ENCODE measurements at regions not wholly inside any gene's neighbourhood (a gene's known extent, or its start where the extent isn't known, plus 50 kb on each side); places are given as distances from the start of the nearest gene placed in this dataset.

- in situ Hi-C loops (cut with MboI) (no loop called here), intact Hi-C loops (cut with micrococcal nuclease) (loop anchor here (10.0 kb wide), 1 partner anchor 240 kb away; no protein-coding TSS in a partner anchor)
- H3K9me1 ChIP-seq (ENCODE audit: control insufficient read depth, insufficient read depth, low read length) = peaks cover 3% of the 10 kb centered on the region
- no peaks in the 10 kb centered on the region; the same call in 1 of the 2 replicates for H3K9me3 ChIP-seq (replicated peaks; ENCODE audit: control insufficient read depth, insufficient read depth, low read depth, low read length)
- ATAC-seq (no peak), FAIRE-seq (no peak), DNase-seq (ENCODE audit: extremely low read depth in 1 of 4, low spot score in 3 of 4) (no peak)
- no peak overlapping the region for H2AFZ ChIP-seq (ENCODE audit: low read depth, low read length)
- no TSS peak for BruUV-seq (replicated peaks)
- H3K27ac ChIP-seq (ENCODE audit: extremely low read depth, low read depth, low read length) = no peak overlapping the region
- H4K20me1 ChIP-seq (replicated peaks; ENCODE audit: control insufficient read depth, insufficient read depth, low read length) = no peaks in the 10 kb centered on the region; the same call in 1 of the 2 replicates
- no peak overlapping the region for H3K4me2 ChIP-seq (ENCODE audit: insufficient read depth, low read length)
- H3K27me3 ChIP-seq (ENCODE audit: control insufficient read depth in 2 of 2, insufficient read depth in 2 of 2, low read length in 2 of 2) = peaks cover 0 to 28% of the 10 kb centered on the region in 2 experiments; a peak in 4 of 5 replicates
- H3K4me1 ChIP-seq (replicated peaks in 1 of 2; ENCODE audit: control insufficient read depth in 2 of 2, insufficient read depth in 2 of 2, low read length in 2 of 2) = no peaks in the 10 kb centered on the region; a peak in 1 of 5 replicates
- POLR2A ChIA-PET = interaction anchor here (1.1 kb wide), 1 partner anchor 14 kb away, joined by 3 read pairs; no protein-coding TSS in a partner anchor
- H3K9ac ChIP-seq (ENCODE audit: insufficient read depth in 1 of 2, low read depth in 2 of 2, low read length in 2 of 2) = no peak overlapping the region
- CTCF ChIA-PET (ENCODE audit: low intra/inter-chr PET ratio) = no interaction called here
- WGBS (ENCODE audit: insufficient coverage, low coverage, missing lambda C conversion rate) = 0% methylated on average over 4 of the region's 4 CpGs
- no peaks in the 10 kb centered on the region for H3K79me2 ChIP-seq (ENCODE audit: control insufficient read depth, insufficient read depth, low read length)
- H3K36me3 ChIP-seq (ENCODE audit: control insufficient read depth, insufficient read depth, low read length) = no peaks in the 10 kb centered on the region
- H3K4me3 ChIP-seq = no peak overlapping the region
- TF ChIP-seq ZC3H4 (CRISPR knock-in tag; IDR thresholded peaks at IDR 0.05; ENCODE audit: borderline replicate concordance) (no peak), NCOR1 (IDR thresholded peaks at IDR 0.05) (no peak), RHOXF2B (CRISPR knock-in tag; conservative IDR thresholded peaks at IDR 0.05) (no peak), RERE (CRISPR knock-in tag; IDR thresholded peaks at IDR 0.05; ENCODE audit: borderline replicate concordance) (no peak), ZNF316 (IDR thresholded peaks at IDR 0.05) (peak; percentile 94), ZC3H11A (IDR thresholded peaks at IDR 0.05; ENCODE audit: low read depth, low read length) (no peak), ZBTB33 (CRISPR knock-in tag; IDR thresholded peaks at IDR 0.05) (no peak), MAFK (IDR thresholded peaks at IDR 0.05; ENCODE audit: low read length) (peak; percentile 96), MAFF (IDR thresholded peaks at IDR 0.05; ENCODE audit: low read length) (peak; percentile 95), YY1 (IDR thresholded peaks at IDR 0.05; ENCODE audit: borderline replicate concordance in 1 of 3, control insufficient read depth in 1 of 3, extremely low read depth in 1 of 3, insufficient read depth in 3 of 3, insufficient read length in 1 of 3, insufficient replicate concordance in 2 of 3, low read depth in 1 of 3, low read length in 2 of 3) (no peak), ZFP36 (IDR thresholded peaks at IDR 0.05; ENCODE audit: low read depth, low read length, partially characterized antibody) (no peak), GABPB1 (CRISPR knock-in tag; IDR thresholded peaks at IDR 0.05) (no peak), MAFG (tag; conservative IDR thresholded peaks at IDR 0.05) (peak; percentile 87), XRCC5 (IDR thresholded peaks at IDR 0.05; ENCODE audit: low read depth, low read length) (no peak), C11orf30 (IDR thresholded peaks at IDR 0.05; ENCODE audit: low read depth) (peak; percentile 84)
Observed at GRCh38 chr2:128414946-128415778, 96.5 kb upstream of the HS6ST1 start.
